Brain microvascular endothelial cell (primary cell): ENCODE measurements at regions not wholly inside any gene's neighbourhood (a gene's known extent, or its start where the extent isn't known, plus 50 kb on each side); places are given as distances from the start of the nearest gene placed in this dataset.

Experiments used
- DNase-seq: peaks from one replicate; pipeline ENCODE4 v3.0.0-alpha.2; 2020
- H3K27ac ChIP-seq: fragments of 250-450 bp; sonication (Bioruptor Pico); 2 replicates; pipeline ENCODE4 v1.5.1; 2020; ENCODE audit warnings: mild to moderate bottlenecking, moderate library complexity
- H3K27me3 ChIP-seq: fragments of 250-450 bp; sonication (Bioruptor Pico); replicated peaks from 2 replicates; pipeline ENCODE4 v1.5.1; 2020; ENCODE audit warnings: mild to moderate bottlenecking
- H3K36me3 ChIP-seq: fragments of 250-450 bp; sonication (Bioruptor Pico); replicated peaks from 2 replicates; pipeline ENCODE4 v1.5.1; 2020; ENCODE audit warnings: mild to moderate bottlenecking
- H3K4me3 ChIP-seq: 2 replicates; pipeline ENCODE4 v1.5.1; 2011; ENCODE audit warnings: low read depth, mild to moderate bottlenecking, control low read depth, low read length, moderate library complexity
- in situ Hi-C: cut with HindIII; loops from 2 replicates; pipeline ENCODE4 v1.10.0; 2017; ENCODE audit warnings: low sequenced_read_pairs, low pct_ligation_motif_present
- TF ChIP-seq, protein P1 (sequence below): IDR thresholded peaks from 2 replicates; pipeline ENCODE4 v1.5.1; 2011; ENCODE audit warnings: low read depth, mild to moderate bottlenecking, moderate library complexity, low read length, control low read depth, inconsistent platforms; ENCODE audit errors: missing control alignments

DNA sequence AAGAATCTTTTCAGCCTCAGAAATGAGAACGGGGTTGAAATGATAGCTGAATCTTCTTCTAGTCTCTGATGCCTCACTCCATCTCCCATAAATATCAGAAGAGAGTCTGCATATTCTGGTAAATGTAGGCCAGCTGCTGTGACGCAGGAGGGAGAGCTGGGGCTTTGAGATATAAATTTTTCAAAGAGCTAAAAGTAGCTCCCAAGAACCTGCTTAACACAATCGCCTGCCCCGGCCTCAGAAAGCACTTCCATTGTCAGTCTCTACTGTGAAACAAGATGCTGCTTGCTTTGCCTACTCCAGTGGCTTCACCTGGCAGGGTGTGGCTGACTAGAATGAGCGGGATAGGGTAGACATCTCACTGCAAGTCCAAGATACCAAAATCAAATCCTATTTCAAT lies 105.0 kb upstream of the CCDC150 start:
- Histone ChIP-seq H3K4me3 (no peak overlapping the region), H3K27ac (no peak overlapping the region), H3K36me3 (no peaks in the 10 kb centered on the region), H3K27me3 (no peaks in the 10 kb centered on the region)
- in situ Hi-C loops = no loop called here
- TF ChIP-seq, protein P1, sequence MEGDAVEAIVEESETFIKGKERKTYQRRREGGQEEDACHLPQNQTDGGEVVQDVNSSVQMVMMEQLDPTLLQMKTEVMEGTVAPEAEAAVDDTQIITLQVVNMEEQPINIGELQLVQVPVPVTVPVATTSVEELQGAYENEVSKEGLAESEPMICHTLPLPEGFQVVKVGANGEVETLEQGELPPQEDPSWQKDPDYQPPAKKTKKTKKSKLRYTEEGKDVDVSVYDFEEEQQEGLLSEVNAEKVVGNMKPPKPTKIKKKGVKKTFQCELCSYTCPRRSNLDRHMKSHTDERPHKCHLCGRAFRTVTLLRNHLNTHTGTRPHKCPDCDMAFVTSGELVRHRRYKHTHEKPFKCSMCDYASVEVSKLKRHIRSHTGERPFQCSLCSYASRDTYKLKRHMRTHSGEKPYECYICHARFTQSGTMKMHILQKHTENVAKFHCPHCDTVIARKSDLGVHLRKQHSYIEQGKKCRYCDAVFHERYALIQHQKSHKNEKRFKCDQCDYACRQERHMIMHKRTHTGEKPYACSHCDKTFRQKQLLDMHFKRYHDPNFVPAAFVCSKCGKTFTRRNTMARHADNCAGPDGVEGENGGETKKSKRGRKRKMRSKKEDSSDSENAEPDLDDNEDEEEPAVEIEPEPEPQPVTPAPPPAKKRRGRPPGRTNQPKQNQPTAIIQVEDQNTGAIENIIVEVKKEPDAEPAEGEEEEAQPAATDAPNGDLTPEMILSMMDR = no peak
- no peak for DNase-seq

GRCh38 chr2:196535061-196535460 lies 104.5 kb upstream of the CCDC150 start:
- DNase-seq = no peak
- H3K4me3 ChIP-seq = no peak overlapping the region
- TF ChIP-seq, protein P1 = no peak
- no peak overlapping the region for H3K27ac ChIP-seq
- in situ Hi-C loops = no loop called here
- H3K27me3 ChIP-seq = no peaks in the 10 kb centered on the region
- H3K36me3 ChIP-seq = no peaks in the 10 kb centered on the region

GRCh38 chr2:196535742-196536141 lies 103.8 kb upstream of the CCDC150 start:
- Histone ChIP-seq H3K4me3 (no peak overlapping the region), H3K27ac (no peak overlapping the region), H3K36me3 (no peaks in the 10 kb centered on the region), H3K27me3 (no peaks in the 10 kb centered on the region)
- DNase-seq = no peak
- TF ChIP-seq, protein P1 = no peak
- in situ Hi-C loops = no loop called here

- TF ChIP-seq, protein P1 = no peak
- Histone ChIP-seq H3K36me3 (no peaks in the 10 kb centered on the region), H3K27me3 (no peaks in the 10 kb centered on the region), H3K4me3 (no peak overlapping the region), H3K27ac (no peak overlapping the region)
- in situ Hi-C loops = no loop called here
- DNase-seq = no peak
These were observed 102.2 kb upstream of the CCDC150 start for GRCh38 chr2:196537311-196537710.

DNA sequence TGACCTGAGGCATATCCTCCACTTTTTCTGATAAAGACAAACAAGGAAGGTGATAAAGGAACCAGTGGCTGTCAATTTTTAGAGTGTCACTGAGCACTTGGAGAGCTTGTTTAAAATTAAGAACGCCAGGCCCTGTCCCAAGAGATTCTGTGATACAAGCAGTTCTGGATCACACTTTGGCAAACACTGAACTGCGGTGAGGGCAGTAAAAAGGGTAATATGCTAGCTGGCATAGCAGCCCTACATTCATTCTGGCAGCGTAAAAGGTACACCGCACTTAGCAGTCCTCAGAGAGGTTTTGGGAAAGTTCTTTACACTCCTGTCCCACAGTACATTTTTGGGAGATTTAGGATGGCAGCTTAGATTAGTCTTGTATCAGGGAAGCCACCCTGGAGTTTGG lies 101.3 kb upstream of the CCDC150 start:
- H3K4me3 ChIP-seq = no peak overlapping the region
- TF ChIP-seq, protein P1 = no peak
- H3K36me3 ChIP-seq = no peaks in the 10 kb centered on the region
- no peaks in the 10 kb centered on the region for H3K27me3 ChIP-seq
- in situ Hi-C loops = no loop called here
- H3K27ac ChIP-seq = no peak overlapping the region
- no peak for DNase-seq

GRCh38 chr2:196538646-196539045 lies 100.9 kb upstream of the CCDC150 start:
- no peak overlapping the region for H3K27ac ChIP-seq
- H3K27me3 ChIP-seq = no peaks in the 10 kb centered on the region
- in situ Hi-C loops = no loop called here
- no peak for DNase-seq
- TF ChIP-seq, protein P1 = no peak
- H3K4me3 ChIP-seq = no peak overlapping the region
- no peaks in the 10 kb centered on the region for H3K36me3 ChIP-seq
